GM04503 (cell line): ENCODE measurements at regions not wholly inside any gene's neighbourhood (a gene's known extent, or its start where the extent isn't known, plus 50 kb on each side); places are given as distances from the start of the nearest gene placed in this dataset.

ENCODE experiments used
- DNase-seq: peaks from one replicate; pipeline ENCODE4 v3.0.0-alpha.2; 2012; ENCODE audit warnings: low read depth

DNA sequence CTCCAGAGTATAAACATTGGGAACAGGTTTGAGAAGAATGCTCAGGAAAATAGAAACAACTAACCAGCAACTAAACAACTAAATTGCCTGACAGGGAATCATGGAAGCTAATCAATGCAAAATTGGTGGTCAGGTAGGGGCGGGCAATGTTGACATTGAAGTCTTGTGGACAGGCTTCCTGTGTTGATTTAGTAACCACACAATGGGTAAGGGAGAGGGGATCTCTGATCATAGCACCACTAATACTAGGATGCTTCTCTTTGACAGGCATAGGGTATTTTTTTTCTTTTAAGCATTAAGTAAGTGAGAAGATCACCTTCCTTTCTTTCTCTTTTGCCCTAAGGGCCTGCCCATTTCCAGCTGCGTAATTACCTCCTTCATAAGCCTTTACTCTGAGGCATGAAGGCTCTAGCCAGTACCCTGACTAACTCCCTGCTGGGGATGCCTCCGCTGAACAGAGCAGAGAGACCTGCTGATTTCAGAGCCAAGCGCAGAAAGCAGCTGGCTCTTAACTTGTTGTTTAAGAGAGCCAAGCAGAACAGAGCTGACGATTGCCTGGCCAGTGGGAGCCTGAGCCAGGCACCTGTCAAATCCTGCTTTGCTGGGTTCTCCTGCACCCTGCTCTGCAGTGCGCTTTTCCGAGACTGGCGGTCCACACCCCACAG, 118.7 kb downstream of the BMP2 start:
- DNase-seq, result no peak

DNA sequence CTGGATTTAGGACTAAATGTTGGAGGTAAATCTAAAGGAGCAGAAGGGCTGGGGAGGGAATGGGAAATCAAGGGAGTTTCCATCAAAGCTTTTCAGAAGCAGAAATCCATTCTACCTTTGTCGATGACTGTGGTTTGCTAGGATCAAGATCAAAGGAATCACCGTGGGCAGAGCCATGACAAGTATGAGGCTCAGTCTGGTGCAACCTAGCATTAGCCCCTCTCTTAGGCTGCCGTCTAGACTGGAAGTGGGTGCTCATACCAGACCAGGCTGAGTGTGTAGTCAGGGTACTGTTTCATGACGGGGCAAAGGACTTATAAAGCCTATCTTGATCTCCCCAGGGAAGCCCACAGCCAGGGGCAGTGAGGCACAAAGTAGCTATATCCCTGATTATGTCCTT, 120.5 kb downstream of the BMP2 start:
- DNase-seq, result no peak

DNA sequence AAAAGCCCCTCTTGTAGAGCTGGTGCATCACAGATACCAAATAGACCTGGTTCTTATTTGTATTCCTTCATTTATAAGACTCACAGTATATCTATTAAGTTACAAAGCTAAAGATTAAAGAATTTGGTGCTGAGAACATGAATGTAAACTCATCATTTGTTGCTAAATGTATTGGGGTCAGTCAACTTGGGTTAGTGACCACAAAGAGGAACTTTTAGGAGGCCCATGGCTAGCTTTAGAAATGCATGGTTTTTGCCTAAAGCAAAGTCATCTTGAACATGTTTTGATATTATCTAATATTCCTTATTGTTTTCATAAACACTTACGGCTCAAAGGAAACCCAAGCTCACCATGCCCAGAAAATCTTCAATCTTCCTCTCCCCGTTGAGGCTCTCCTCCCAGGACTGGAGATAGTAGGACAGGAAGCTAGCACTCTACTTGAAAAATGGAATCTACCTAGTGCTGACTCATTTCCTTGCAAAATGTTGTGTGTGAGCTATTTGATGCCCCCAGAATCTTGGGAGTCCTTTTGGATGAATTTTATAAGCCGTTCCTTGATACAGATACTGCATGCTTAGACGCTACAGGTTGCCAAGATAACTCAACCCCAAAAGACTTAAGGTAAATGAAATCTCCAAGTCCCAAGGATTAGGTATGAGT, 121.4 kb downstream of the BMP2 start:
- DNase-seq, result no peak

DNA sequence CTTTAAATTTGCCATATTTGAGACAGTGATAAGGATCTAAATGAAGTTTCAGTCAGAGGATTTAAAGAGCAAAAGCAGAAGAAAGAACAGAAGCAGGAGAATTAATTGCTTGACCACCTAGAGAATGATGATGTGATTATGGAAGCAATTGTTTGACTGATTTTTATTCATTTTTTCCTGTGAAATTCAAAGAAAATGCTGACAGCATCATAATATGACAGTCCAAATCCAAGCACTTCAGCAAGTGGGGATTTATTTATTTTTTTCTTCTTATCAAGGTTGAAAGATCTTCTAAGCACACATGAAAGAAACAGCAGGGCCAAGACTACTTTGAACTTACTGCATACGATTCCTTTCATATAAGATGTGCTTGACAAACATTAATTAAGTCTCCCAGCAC, 125.2 kb downstream of the BMP2 start:
- no peak for DNase-seq

DNA sequence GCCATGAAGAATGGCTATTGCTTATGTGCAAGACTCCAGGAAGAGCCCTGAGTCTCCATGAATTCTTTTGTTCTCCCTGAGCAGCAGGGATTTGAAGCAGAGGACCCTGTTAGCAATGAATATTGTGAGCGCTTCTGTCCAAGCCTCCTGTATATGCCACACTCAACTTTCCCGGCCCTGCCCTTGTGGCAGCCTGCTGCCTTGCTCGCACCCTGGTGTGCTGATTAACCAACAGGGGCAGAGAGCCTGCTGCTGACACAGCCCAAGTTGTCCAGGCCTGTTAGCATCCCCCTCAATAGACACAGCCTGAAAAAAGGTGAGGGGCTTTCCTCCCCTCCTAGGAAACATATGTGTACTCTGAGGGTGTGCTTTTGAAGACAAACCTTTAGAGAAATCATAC, 131.4 kb downstream of the BMP2 start:
- DNase-seq, result no peak

DNA sequence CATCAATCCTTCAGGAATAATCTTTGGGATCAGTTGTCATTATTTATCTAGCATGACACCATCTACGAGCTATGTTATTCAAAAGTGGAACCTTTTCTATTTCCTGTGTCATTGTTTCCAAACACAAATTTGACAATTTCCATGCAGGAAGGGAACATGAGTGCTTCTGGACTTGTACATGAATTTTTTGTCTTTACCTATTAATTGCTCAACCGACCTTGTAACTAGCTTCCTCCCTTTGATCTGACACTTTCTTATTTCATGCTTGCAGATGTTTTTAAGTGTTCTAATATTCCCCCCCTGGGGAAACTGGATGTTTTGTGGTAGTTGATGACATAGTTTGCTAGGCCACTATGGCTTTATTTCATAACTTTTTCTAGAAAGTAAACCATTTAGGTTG, 139.4 kb downstream of the BMP2 start:
- no peak for DNase-seq

DNA sequence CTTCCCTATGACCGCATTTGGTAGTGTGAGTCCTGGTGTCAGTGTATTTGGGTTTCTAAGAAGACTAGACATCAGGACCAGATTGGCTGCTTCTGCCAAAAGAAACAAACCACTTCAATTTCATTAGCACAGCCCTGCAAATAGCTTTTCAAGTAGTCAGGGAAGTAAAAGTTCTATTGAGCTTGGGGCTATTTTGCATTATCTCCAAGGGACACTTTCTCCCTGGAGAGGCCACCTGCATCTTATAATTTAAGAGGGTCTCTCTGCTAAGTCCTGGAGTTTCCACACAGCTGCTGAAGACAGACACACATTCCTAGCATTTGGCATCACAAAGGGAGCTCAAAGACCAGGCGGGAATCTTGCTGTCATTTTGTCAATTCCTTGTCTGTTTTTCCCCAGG, 141.2 kb downstream of the BMP2 start:
- DNase-seq, result no peak

DNA sequence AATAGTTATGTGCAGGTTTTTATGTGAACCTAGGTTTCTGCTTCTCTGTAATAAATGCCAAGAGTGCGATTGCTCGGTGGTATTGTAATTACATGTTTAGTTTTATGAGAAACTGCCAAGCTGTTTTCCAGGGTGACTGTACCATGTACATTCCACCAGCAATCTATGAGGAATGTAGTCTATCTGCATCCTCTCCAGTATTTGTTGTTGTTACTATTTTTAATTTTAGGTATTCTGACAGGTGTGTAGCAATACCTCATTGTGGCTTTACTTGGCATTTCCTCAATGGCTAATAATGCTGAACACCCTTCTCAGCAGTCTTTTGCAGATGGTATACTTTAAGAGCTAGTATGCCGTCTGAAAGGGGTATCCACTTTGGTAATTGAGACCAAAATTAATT, 142.1 kb downstream of the BMP2 start:
- no peak for DNase-seq

DNA sequence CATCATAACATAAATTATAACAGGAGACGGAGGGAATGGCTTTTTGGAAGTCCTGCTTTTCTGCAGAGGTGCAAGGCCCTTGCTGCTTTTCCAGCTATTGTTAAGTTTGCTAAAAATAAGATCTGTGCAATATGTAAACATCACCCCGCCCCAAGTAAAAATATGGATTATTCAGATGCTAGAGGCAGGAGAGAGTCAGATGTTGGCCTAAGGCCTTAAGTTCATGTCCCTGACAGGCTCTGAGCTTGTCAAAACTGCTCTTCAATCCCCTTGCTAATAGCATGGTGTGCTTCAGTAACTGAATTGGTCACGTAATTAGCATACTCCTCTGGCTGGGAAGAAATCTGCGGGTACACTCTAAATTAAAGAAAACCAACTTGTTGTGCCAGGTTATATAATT, 147.5 kb downstream of the BMP2 start:
- no peak for DNase-seq

DNA sequence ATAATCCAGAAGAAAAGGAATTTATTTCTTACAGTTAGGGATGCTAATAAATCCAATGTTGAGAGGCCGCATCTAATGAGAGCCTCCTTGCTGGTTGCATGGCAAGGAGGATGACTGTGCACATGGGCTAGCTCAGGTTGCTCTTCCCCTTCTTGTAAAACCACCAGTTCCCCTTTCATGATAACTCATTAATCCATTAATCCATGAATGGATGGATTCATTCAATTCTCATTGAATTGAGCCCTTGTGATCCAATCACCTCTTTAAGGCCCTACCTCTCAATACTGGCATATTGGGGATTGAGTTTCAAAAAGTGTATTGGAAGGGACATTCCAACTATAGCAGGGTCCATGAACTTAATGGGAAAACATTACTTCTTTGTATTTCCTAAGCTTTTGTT, 149.5 kb downstream of the BMP2 start:
- DNase-seq, result no peak

DNA sequence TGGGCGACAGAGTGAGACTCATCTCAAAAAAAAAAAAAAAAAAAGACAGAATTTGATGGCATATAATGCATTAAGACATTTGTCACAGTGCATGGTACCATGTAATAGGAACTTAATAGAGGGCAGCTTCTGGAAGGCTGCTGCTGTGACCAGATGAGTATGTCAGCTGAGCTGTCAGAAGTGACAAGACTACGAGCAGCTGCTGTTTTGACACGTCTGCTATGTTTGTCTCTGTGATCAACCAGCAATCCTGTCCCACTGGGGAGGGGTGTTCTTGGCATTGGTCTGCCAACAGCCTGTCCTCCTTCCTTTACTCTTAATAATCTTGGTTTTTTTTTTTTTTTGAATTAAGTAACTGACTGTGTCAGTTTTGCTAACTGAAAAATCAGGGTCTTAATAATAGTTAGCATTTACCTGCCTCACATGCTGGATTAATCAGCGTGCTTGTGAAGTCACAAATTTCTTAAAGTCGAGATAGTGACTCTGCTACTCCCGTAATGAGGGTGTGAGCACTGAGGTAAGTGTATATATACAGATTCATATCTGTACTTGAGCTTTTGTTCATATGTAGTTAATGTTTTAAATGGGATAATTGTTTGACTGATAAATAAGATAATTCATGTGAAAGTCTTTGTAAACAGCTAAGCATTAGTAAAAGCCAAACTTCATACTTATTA, 152.4 kb downstream of the BMP2 start:
- no peak for DNase-seq

DNA sequence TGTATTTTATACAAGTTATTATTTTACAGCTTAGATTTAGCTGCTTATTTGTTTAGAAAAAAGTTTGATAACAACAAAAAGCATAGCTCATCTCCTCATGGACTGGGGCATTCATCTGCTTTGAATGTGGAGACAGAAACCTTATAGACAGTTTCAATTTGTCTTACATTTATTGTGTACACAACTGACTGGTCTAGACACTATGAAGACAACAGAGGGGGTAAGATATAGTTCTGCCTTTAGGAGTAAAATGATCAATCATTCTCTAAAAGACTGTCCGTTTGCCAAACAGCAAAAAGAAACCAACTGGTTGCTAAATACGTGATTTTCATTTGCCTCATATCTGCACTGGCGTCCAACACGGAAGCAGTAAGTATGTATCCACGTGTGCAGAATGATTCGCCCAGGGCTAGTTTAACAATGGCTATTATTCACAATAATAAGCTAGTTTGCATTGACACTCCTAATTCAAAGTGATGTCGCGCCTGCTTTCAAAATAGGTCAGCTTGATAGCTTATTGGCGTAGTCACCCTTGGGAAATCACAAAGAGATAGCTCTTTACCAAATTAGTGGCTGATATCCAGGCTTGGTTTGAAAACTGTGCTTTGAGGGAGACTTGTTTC, 153.6 kb downstream of the BMP2 start:
- DNase-seq, result no peak

DNA sequence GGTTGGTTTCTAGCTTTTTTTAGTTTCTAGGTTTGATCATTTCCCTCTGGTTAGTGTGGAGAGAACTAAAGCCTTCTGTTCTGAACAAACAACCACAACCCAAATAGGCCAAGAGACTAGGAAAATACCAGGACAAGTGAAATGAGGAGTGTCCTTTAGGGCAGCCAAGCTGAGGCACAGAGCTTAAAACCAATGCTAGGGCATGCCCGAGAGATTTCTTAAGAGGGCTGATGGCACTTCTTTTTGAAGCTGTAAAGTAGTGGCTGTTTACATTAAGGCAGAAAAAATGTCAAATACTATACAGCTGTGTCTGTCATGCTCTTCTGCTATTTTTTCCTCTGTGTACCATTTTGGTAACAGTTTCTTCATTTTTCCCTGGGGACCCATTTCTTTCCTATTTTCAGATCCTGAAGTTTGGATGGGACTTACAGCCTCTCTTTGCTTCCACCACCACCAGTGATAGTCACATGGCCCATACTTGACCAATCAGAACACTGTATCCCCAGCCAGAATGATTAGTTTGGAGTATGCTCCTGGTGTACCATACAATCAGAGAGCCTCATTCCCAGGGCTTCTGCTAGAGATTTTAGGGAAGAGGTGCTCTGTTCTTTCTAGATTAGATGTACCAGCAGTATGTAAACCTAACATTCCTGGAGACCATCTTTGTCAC, 154.4 kb downstream of the BMP2 start:
- DNase-seq, result no peak

DNA sequence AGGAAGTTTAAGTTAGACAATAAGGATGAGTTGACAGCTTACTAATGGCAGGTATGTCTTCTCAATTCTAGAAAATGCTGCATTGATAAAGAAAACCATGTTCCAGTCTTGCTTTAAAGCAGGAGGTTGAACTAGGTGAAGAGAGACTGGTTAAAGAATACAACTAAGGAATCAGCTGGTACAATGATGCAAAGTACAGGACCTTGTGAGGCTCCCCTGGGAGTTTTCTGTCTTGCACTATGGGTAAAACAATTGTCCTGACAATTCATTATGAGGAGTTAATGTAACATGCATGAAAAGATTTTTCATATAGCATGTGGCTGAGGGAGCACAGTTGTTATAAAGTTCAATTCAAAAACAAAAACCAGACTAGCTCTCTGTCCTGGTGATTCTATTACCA, 157.2 kb downstream of the BMP2 start:
- DNase-seq, result no peak

DNA sequence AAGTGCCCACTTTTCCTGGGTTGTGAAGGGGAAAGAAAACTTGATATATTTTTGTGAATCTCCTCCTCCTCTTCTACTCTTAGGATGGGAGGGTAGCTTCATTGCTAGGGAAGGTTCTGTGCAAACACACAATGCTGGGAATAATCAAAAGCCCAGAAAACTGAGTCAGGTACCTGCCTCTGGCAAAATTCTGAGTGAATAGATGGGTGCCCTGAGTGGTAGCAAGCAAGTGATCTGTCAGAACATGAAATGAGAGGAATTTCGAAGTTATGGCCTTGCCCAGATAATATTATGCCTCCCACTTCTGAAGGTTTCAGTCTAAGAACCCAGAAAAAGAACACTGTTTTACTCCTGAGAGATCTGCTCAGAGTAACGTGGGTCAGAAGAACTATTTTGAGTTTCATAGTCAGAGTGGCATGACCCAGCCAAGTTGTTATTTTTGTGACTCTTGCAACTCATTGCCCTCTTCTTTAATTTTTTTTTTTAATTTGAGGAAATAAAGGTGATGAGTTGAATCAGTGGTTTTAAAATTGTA, 158.3 kb downstream of the BMP2 start:
- DNase-seq, result no peak

DNA sequence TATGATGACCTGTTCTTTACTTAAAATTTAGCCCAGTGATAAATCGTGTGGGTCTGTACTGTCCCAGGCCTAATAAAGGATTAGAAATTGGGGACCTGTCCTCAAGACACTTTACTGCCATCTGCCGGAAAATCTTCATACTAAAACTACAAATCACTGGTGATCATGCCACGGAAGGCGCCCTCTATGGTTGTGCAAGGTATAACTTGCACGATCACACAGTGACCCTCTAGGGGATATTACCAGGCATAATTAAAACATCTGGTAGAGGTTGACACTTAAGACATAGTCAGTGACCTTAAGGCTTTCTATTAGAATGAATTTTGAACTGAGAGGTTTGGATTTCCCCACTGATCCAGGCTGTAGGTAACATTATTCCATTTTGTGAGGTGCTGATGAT, 172.6 kb downstream of the BMP2 start:
- DNase-seq, result no peak

DNA sequence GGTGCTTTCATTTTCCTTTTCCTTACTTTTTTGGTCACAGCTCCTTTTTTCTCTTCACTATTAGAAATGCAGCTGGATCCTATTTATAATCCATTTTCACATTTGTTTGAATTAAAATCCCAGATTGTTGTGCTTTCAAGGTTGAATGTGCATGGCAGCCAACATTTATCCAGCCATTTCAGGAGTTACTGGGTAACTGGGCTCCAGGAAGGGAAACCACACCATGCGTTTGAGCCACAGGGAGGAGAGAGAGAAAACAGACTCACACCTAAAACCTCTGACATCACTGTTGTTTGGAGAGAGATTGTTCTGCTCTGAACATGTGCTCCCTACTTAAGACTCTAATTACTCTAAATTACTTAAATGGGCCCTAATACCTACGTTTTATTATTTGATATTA, 173.4 kb downstream of the BMP2 start:
- no peak for DNase-seq

DNA sequence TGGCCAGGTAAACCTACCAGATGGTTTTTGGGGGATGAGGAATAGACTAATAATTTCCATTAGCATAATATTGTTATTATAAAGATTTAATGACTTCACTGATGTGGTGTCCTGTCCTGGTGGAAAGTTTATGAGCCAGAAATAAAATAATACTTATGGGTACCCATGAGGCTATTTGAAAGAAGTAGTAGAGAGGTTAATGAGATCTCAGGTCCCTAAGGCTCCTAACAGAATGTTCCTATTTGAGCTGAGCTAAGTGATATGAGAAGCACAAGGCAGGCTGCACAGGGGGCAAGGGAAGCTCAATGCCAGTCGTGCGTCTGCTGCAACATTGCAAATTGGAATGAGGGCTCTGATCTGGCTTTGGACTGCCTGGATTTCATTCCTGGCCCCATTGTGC, 174.1 kb downstream of the BMP2 start:
- no peak for DNase-seq

DNA sequence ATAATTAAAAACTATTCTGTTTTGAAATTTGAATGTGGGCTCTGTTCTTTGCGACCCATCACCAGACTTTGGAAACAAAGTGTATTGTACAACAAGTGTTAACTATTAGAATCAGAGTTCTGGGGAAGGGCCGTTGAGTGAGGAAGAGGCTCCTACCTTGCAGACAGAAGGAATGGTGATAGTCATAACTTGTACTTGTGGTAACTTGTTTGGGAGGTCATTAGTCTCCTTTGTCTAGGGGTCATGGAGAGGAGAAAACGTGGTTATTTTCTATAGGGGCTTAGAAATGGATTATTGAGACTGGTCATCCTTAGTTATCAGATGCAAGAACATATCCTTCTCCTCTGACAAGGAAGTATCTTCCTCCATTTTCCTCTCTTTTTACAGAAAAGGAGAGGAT, 174.8 kb downstream of the BMP2 start:
- no peak for DNase-seq

DNA sequence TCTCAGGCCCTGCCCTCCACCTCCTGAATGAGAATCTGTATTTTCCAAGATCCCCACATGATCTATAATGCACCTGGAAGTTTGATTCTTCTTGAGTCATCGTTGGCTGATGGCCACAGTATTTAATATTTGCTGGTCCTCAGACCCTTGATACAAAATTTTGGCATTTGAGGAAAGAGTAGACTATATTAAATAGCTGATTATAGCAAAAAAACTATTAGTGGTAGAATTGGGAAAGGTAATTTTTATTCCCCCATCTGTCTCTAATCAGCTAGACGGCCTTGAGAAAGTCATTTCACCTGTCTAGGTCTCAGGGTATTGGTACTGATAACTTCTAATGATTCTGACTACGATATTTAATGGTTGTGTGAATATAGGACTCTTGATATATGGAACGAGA, 176.8 kb downstream of the BMP2 start:
- DNase-seq, result no peak

DNA sequence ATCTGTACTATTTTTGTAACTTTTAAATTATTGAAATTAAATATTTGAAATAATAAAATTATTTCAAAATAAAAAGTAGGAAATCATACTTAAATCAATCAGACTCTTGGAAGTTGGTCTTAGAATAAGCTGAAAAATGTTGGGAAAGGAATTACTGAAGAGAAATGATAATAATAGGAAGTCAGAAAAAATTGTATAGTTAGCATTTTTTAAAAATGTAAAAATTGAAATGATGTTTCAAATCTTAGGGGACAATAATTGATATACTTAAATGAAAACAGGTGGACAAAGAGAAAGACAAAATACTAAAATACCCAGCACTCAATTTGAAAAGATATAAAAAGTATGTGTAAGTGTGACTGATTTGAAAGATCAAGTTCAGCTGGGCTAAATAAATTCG, 186.1 kb downstream of the BMP2 start:
- no peak for DNase-seq

DNA sequence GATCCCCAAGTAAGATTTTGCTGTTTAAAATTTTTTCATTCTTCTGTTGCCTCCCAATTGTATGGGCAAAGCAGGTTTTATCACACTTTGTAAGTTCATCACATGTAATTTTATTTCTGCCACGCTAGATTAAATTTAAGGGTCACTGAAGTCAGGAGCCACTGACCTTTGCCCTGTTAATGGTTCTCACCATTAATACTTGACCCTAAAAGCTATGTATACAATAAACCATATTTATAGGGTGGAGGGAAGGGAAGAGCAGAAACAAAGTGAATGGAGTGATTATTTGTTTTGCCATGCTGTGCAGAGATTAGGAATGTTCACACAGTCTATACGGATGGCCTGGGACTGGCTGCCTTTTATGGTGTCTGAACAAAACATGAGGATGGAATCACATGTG, 186.7 kb downstream of the BMP2 start:
- DNase-seq, result no peak
